Cardiac muscle cell (in vitro differentiated cells and primary cell): ENCODE measurements at regions not wholly inside any gene's neighbourhood (a gene's known extent, or its start where the extent isn't known, plus 50 kb on each side); places are given as distances from the start of the nearest gene placed in this dataset.

Experiments used
- DNase-seq, 2 donors: peaks; one replicate each; pipeline versions ENCODE4 v3.0.0 to v3.0.0-alpha.2; 2010 to 2017; ENCODE audit warnings: low read depth in 1 of 2, low spot score in 1 of 2
- H3K27ac ChIP-seq: fragments of 200-600 bp; sonication (generic); 2 replicates; pipeline ENCODE4 v1.5.1; 2016
- H3K27me3 ChIP-seq: fragments of 200-600 bp; sonication (generic); 2 replicates; pipeline ENCODE4 v1.6.0; 2016; ENCODE audit warnings: control low read depth
- H3K36me3 ChIP-seq: fragments of 200-600 bp; sonication (generic); 2 replicates; pipeline ENCODE4 v1.5.1; 2016; ENCODE audit warnings: control low read depth
- H3K4me1 ChIP-seq: fragments of 200-600 bp; sonication (generic); 2 replicates; pipeline ENCODE4 v1.8.1; 2017; ENCODE audit warnings: low read depth, mild to moderate bottlenecking, mixed run types
- H3K4me3 ChIP-seq: fragments of 200-600 bp; sonication (generic); 2 replicates; pipeline ENCODE4 v1.5.1; 2016; ENCODE audit warnings: mild to moderate bottlenecking
- H3K9me3 ChIP-seq: fragments of 200-600 bp; sonication (generic); 2 replicates; pipeline ENCODE4 v1.5.1; 2017; ENCODE audit warnings: low read depth, mild to moderate bottlenecking, control low read depth
- CTCF ChIP-seq: IDR thresholded peaks from 2 replicates; pipeline ENCODE4 v1.5.1; 2012; ENCODE audit warnings: low read depth, mild to moderate bottlenecking, low read length

DNA sequence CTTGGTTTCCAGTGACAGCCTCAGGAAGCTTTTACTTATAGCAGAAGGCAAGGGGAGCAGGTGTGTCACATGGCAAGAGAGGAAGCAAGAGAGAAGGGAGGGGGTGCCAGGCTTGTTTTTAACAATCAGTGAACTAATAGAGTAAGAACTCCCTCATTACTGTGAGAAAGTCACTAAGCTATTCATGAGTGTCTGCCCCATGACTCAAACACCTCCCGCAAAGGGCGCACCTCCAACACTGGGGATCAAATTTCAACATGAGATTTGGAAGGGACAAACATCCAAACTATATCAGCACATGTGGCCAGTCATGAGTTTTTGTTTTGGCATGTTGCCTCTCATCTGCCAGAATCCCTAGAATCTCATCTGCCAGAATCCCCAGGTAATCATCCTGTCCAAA is 183.5 kb upstream of the C1QTNF7 start:
- Histone ChIP-seq H3K27me3 (no peaks in the 10 kb centered on the region), H3K4me1 (no peaks in the 10 kb centered on the region), H3K9me3 (no peaks in the 10 kb centered on the region), H3K4me3 (no peak overlapping the region), H3K27ac (no peak overlapping the region), H3K36me3 (no peaks in the 10 kb centered on the region)
- TF ChIP-seq CTCF, result no peak
- peak in 1 of 2 donors; percentile 39 for DNase-seq

GRCh38 chr4:15245006-15245530 is 182.8 kb upstream of the C1QTNF7 start:
- Histone ChIP-seq H3K27ac (no peak overlapping the region), H3K9me3 (no peaks in the 10 kb centered on the region), H3K4me3 (no peak overlapping the region), H3K27me3 (no peaks in the 10 kb centered on the region), H3K4me1 (no peaks in the 10 kb centered on the region), H3K36me3 (no peaks in the 10 kb centered on the region)
- DNase-seq, result no peak
- no peak for TF ChIP-seq CTCF

DNA sequence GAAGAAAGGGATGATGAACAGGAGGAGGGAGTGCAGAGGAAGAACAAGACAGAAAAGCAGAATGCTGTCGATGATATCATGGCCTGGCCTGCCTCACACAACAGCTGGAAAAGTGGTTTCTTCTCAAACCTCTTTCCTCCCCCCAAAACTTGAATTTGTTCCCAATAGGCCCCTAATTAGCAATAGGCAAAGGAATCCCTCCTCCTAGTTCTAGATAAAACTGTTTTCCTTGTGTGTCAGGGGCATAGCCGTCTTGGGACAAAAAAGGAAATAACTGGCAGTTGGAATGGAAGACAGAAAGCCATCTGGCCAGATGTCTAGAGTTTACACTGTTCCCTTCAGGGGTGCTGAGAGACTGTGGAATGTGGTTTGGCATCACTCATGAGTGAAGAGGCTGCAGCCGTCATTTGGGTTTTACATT is 177.8 kb upstream of the C1QTNF7 start:
- Histone ChIP-seq H3K36me3 (no peaks in the 10 kb centered on the region), H3K4me3 (no peak overlapping the region), H3K9me3 (no peaks in the 10 kb centered on the region), H3K27me3 (no peaks in the 10 kb centered on the region), H3K27ac (no peak overlapping the region), H3K4me1 (peaks cover 4% of the 10 kb centered on the region)
- no peak for TF ChIP-seq CTCF
- peak in 1 of 2 donors; percentile 74 for DNase-seq

DNA sequence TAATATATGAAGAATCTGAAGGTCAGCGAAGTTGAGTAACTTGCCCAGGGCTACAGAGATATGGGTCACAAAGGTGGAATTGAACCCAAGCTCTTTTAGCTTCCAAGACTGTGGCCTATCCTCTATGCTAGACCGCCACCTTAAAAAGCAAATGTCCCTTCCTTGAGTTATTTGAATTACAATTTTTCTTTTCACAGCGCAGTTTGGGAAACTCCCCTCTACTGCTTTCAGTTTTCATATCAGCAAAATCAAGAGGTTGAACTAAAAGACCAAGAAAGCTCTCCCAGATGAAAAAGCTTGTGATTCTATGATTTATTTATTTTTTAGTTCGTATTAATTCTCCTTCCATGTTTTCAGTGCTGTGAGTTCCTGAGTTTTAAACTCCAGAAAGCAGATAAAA is 174.5 kb upstream of the C1QTNF7 start:
- no peaks in the 10 kb centered on the region for H3K36me3 ChIP-seq
- H3K9me3 ChIP-seq, result no peaks in the 10 kb centered on the region
- DNase-seq, result no peak
- no peak overlapping the region for H3K4me3 ChIP-seq
- no peak for TF ChIP-seq CTCF
- peaks cover 4% of the 10 kb centered on the region for H3K4me1 ChIP-seq
- no peaks in the 10 kb centered on the region for H3K27me3 ChIP-seq
- no peak overlapping the region for H3K27ac ChIP-seq

GRCh38 chr4:15254236-15254880 is 173.5 kb upstream of the C1QTNF7 start:
- Histone ChIP-seq H3K9me3 (no peaks in the 10 kb centered on the region), H3K4me3 (no peak overlapping the region), H3K27ac (no peak overlapping the region), H3K4me1 (peaks cover 4% of the 10 kb centered on the region), H3K27me3 (no peaks in the 10 kb centered on the region), H3K36me3 (no peaks in the 10 kb centered on the region)
- TF ChIP-seq CTCF, result no peak
- peak in 1 of 2 donors; percentile 59 for DNase-seq

GRCh38 chr4:15255537-15255936 is 172.3 kb upstream of the C1QTNF7 start:
- Histone ChIP-seq H3K9me3 (no peaks in the 10 kb centered on the region), H3K36me3 (no peaks in the 10 kb centered on the region), H3K4me3 (no peak overlapping the region), H3K27ac (no peak overlapping the region), H3K27me3 (no peaks in the 10 kb centered on the region), H3K4me1 (peaks cover 4% of the 10 kb centered on the region)
- TF ChIP-seq CTCF, result no peak
- no peak for DNase-seq
